GM23338 (cell line): ENCODE measurements at regions not wholly inside any gene's neighbourhood (a gene's known extent, or its start where the extent isn't known, plus 50 kb on each side); places are given as distances from the start of the nearest gene placed in this dataset.

Source experiments
- CREB1 ChIP-seq: fragments of 250-450 bp; sonication (Bioruptor Pico); IDR thresholded peaks from 2 replicates; pipeline ENCODE4 v1.5.0; 2020; ENCODE audit warnings: low read depth, mild to moderate bottlenecking, moderate library complexity
- CTCF ChIP-seq, 2 experiments: fragments of 200-600 bp in 1 of 2; sonication (generic) in 1 of 2; conservative IDR thresholded peaks; 2 replicates each; pipeline versions ENCODE4 v1.5.1 to v1.6.1; 2016 to 2017; ENCODE audit warnings: antibody characterized with exemption in 2 of 2, low read depth in 2 of 2, mild to moderate bottlenecking in 2 of 2, moderate library complexity in 1 of 2
- ETS1 ChIP-seq: IDR thresholded peaks from 2 replicates; pipeline ENCODE4 v1.6.1; 2016; ENCODE audit warnings: antibody characterized with exemption
- EZH2 ChIP-seq: fragments of 200-600 bp; sonication (generic); IDR thresholded peaks from one replicate; pipeline ENCODE4 v1.8.0; 2017; ENCODE audit warnings: antibody characterized with exemption, mild to moderate bottlenecking, low read depth; ENCODE audit not compliant: unreplicated experiment
- EZH2phosphoT487 ChIP-seq: fragments of 200-600 bp; sonication (generic); IDR thresholded peaks from one replicate; pipeline ENCODE4 v1.8.1; 2018; ENCODE audit warnings: antibody characterized with exemption; ENCODE audit not compliant: unreplicated experiment
- JUNB ChIP-seq: IDR thresholded peaks from one replicate; pipeline ENCODE4 v1.6.1; 2016; ENCODE audit warnings: antibody characterized with exemption; ENCODE audit not compliant: unreplicated experiment
- POLR2AphosphoS5 ChIP-seq: IDR thresholded peaks from 2 replicates; pipeline ENCODE4 v1.6.1; 2016; ENCODE audit warnings: antibody characterized with exemption, low read depth
- REST ChIP-seq: IDR thresholded peaks from one replicate; pipeline ENCODE4 v1.6.1; 2018; ENCODE audit warnings: antibody characterized with exemption; ENCODE audit not compliant: unreplicated experiment
- STAT1 ChIP-seq: IDR thresholded peaks from one replicate; pipeline ENCODE4 v1.6.1; 2016; ENCODE audit warnings: antibody characterized with exemption; ENCODE audit not compliant: unreplicated experiment
- ZNF114 ChIP-seq: fragments of 250-450 bp; sonication (Bioruptor Pico); IDR thresholded peaks from 2 replicates; pipeline ENCODE4 v1.5.0; 2020; ENCODE audit warnings: mild to moderate bottlenecking, moderate library complexity
- ZNF331 ChIP-seq: fragments of 250-450 bp; sonication (Bioruptor Pico); IDR thresholded peaks from 2 replicates; pipeline ENCODE4 v1.5.0; 2020; ENCODE audit warnings: low read depth, mild to moderate bottlenecking, moderate library complexity

GRCh38 chr7:24213311-24213710 lies 70.7 kb upstream of the NPY start:
- TF ChIP-seq REST (no peak), POLR2AphosphoS5 (no peak), CTCF (conservative IDR thresholded peaks at IDR 0.05; ENCODE audit: low read depth in 2 of 2) (no peak), EZH2 (no peak), EZH2phosphoT487 (no peak), CREB1 (no peak), ETS1 (no peak), JUNB (no peak), STAT1 (no peak), ZNF331 (no peak), ZNF114 (CRISPR knock-in tag) (no peak)
